T-helper 17 cell (primary cell): ENCODE measurements at regions not wholly inside any gene's neighbourhood (a gene's known extent, or its start where the extent isn't known, plus 50 kb on each side); places are given as distances from the start of the nearest gene placed in this dataset.

Experiments
- ATAC-seq: fragments of 150-1000 bp; cut with Tn5 transposase; 2 replicates; pipeline ENCODE4 v1.10.0; 2021; ENCODE audit warnings: mild to moderate bottlenecking, moderate library complexity
- DNase-seq, 3 donors: peaks; one replicate each; pipeline versions ENCODE4 v3.0.0 to v3.0.0-alpha.2; 2020 to 2021
- H3K9me3 ChIP-seq: one replicate; pipeline ENCODE4 v1.7.0; 2013; ENCODE audit warnings: low read length, mild to moderate bottlenecking; ENCODE audit not compliant: control insufficient read depth, poor library complexity, severe bottlenecking
- H3K27ac Mint-ChIP-seq: one replicate; pipeline ENCODE4 v1.8.0; 2022; ENCODE audit warnings: mild to moderate bottlenecking, moderate library complexity, mixed read lengths
- H3K27me3 Mint-ChIP-seq: one replicate; pipeline ENCODE4 v1.8.0; 2022; ENCODE audit warnings: mixed read lengths
- H3K36me3 Mint-ChIP-seq: one replicate; pipeline ENCODE4 v1.8.0; 2022; ENCODE audit warnings: low read depth, mixed read lengths
- H3K4me1 Mint-ChIP-seq: one replicate; pipeline ENCODE4 v1.8.0; 2022; ENCODE audit warnings: mild to moderate bottlenecking, mixed read lengths
- H3K4me3 Mint-ChIP-seq: one replicate; pipeline ENCODE4 v1.8.0; 2022; ENCODE audit warnings: mild to moderate bottlenecking, moderate library complexity, mixed read lengths

DNA sequence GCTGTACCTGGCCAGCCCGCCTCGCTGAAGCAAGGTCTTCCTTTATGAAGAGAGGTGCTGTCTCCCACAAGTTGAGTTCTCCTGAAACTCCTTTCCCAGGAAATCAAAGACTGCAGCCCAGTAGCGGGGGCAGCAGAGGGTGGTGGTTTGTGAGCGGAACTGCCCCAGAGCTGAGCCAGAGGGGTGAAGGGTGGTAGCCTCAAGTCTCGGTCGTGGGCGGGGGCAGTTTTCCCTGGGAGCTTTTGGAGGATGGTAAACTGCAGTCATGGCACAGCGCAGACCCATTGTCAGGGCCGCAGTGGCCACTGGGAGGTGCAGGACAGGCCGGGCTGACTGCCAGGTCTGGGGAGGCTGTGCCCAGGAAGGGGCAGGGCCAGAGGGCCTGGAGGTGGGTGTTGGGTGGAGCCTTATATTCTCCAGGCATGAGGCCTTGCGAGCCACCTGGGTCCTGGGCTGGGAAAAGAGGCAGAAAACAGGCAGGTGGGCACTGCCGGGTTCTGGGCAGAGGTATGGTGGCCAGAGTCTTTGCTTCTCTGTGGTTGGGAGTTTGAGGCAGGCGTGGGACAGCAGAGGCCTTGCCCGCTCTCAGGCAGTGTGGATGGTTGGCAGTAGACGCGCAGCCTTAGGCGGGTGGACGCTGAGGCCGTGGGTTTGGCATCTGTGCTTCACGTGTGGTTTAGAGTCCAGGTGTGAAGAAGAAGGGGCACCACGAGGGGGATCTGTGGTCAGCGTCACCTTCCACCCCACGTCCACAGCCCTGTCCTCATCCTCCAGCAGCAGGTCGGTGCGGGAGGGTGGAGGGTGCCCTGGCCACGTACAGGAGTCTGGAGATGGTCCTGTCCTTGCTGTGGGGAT, 1176.4 kb downstream of the BRD1 start:
- H3K36me3 Mint-ChIP-seq: no peaks in the 10 kb centered on the region
- no peak for DNase-seq
- no peaks in the 10 kb centered on the region for H3K9me3 ChIP-seq
- no peak for ATAC-seq
- H3K27me3 Mint-ChIP-seq: no peaks in the 10 kb centered on the region
- no peak overlapping the region for H3K27ac Mint-ChIP-seq
- H3K4me1 Mint-ChIP-seq: no peaks in the 10 kb centered on the region
- H3K4me3 Mint-ChIP-seq: no peak overlapping the region

DNA sequence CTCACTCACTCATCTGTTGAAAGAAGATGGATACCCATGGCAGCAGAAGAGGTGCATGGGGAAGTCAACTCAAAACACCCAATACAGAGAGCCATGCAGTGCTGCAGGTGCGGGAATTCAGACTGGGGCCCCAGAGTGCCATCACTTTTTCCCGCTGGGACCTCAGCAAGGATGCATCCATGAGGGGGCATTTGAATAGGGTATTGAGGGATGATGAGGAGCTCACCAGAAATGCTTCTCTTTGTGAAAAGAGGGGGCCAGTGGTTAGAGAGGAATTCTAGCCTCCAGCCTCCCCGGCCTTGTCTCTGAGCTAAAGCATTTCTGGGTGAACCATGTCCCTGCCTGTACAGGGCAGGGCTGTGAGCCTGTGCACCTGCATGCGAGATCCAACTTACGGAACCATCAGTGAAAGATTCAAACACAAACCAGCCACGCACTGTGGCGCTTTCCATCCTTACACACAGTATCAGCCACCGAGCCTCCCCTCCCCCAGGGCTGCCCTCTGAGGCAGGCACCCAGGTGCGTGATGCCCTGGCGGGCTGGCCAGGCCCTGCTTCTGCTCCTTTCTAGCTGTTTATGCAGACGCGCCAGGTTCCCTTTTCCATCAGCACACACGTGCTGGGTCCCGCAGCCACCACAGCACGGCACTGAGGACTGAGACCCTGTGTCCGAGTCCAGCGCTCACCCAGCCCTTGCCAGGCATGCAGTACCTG, 1177.2 kb downstream of the BRD1 start:
- Mint-ChIP-seq H3K36me3 (no peaks in the 10 kb centered on the region), H3K27me3 (no peaks in the 10 kb centered on the region), H3K27ac (no peak overlapping the region), H3K4me1 (no peaks in the 10 kb centered on the region), H3K4me3 (no peak overlapping the region)
- DNase-seq (no peak), ATAC-seq (no peak)
- H3K9me3 ChIP-seq: no peaks in the 10 kb centered on the region

DNA sequence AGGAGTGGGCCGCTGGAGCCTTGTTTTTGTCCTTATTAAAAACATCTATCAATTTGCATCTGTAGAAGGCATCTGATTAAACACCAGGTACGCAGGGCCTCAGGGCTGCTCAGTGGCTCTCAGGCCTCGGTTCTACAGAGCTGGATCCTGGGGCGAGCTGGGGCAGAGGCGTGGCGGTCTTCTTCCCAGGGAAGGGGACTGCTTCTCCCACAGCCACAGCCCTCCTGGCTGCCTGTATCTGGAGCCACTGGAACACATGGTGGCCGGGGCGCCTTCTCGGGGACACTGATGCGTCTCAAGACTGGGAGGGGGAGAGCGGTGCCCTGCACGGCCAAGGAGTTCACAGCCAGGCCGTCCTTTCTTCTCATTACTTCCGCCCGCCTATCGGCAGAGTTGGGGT, 1178.2 kb downstream of the BRD1 start:
- H3K27ac Mint-ChIP-seq: no peak overlapping the region
- no peak for DNase-seq

DNA sequence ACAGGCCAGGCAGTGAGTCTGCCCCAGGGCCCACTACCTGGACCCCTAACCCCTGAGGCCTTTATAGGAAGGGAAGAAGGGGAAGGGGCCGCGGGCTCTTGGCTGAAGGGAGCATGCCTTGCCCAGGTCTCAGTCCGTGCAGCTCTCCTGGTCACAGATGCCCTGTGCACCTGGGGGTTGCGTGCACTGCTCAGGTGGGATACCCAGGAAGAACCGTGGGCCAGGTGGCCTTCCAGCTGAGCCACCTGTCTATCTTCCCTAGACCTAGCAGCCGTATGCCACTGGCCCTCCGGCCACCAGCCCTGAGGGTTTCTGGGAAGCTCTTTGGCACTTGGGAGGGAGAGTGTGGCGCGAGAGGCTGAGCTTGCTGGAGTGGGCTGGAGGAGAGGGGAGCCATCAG, 1178.6 kb downstream of the BRD1 start:
- no peaks in the 10 kb centered on the region for H3K36me3 Mint-ChIP-seq
- no peak for ATAC-seq

More for the DNA sequence above, 1178.2 kb downstream of the BRD1 start:
- Mint-ChIP-seq H3K27me3 (no peaks in the 10 kb centered on the region), H3K4me1 (no peaks in the 10 kb centered on the region), H3K36me3 (no peaks in the 10 kb centered on the region), H3K4me3 (no peak overlapping the region)
- no peaks in the 10 kb centered on the region for H3K9me3 ChIP-seq
- ATAC-seq: no peak

DNA sequence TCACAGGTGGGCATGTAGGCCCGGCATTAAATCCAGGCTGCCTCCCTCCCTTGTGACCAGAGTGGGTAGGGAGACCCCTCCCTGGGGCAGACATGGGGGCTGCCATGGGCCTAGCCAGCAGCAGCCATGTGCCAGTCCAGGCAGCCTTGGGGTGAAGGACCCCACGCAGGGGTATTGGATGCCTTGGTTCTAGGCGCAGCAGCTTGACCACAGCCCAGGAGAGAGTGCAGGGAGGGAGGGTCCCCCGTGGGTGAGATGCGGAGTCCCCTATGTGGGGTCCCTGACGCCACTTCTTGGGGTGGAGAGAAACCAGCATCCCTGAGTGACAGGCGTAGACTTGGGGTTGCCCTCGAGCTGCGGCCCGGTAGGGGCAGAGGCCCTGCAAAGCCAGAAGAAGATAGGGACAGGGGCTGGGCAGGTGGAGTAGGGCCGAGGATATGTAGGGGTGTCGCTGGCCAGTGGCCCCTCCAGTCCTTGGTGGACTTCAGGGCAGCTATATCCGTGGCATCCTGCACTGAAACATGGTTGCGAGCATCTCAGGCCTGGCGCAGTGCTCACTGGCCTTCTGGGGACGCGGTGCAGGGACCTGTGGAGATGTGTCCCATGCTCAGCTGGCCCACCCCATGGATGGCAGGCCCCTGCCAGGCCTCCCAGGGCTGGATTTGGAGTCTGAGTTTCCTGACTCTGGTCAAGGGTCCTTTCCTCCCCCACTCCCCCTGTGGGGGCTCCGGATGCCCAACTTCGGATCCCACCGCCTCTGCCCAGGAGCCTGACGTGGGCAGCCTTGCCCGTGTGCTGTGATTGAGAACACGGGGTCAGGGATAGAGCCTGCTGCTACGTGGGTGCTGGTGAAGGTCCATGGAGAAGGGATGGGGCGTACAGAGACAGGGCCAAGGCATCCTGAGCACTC, 1179.8 kb downstream of the BRD1 start:
- H3K27ac Mint-ChIP-seq: no peak overlapping the region
- no peaks in the 10 kb centered on the region for H3K4me1 Mint-ChIP-seq
- ATAC-seq (no peak), DNase-seq (no peak)
- H3K36me3 Mint-ChIP-seq: no peaks in the 10 kb centered on the region
- no peak overlapping the region for H3K4me3 Mint-ChIP-seq
- H3K27me3 Mint-ChIP-seq: no peaks in the 10 kb centered on the region
- H3K9me3 ChIP-seq: no peaks in the 10 kb centered on the region

More for the DNA sequence above, 1178.6 kb downstream of the BRD1 start:
- H3K27ac Mint-ChIP-seq: no peak overlapping the region
- no peak for DNase-seq
- no peaks in the 10 kb centered on the region for H3K4me1 Mint-ChIP-seq
- no peaks in the 10 kb centered on the region for H3K27me3 Mint-ChIP-seq
- no peaks in the 10 kb centered on the region for H3K9me3 ChIP-seq
- H3K4me3 Mint-ChIP-seq: no peak overlapping the region

DNA sequence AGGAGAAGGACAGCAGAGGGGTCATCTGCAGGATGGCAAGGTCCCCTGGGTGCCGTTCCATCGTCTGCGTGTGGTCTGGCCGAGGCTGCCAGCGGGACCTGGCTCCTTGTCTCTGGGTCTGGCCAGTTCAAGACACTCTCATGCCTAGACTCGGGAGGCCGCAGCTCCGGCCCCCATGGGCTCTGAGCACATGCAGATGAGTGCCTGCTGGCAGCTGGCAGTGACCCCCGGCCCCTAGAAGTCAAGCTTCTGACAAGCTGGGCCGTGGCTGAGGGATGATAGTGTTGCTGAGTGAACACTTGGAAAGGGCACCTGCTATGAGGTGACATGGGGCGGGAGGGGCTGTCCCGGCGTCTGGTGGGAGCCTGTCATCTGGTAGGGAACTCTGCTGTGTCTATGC, 1180.6 kb downstream of the BRD1 start:
- Mint-ChIP-seq H3K4me3 (no peak overlapping the region), H3K36me3 (no peaks in the 10 kb centered on the region), H3K27ac (no peak overlapping the region), H3K4me1 (no peaks in the 10 kb centered on the region), H3K27me3 (no peaks in the 10 kb centered on the region)
- ATAC-seq (no peak), DNase-seq (no peak)
- no peaks in the 10 kb centered on the region for H3K9me3 ChIP-seq

DNA sequence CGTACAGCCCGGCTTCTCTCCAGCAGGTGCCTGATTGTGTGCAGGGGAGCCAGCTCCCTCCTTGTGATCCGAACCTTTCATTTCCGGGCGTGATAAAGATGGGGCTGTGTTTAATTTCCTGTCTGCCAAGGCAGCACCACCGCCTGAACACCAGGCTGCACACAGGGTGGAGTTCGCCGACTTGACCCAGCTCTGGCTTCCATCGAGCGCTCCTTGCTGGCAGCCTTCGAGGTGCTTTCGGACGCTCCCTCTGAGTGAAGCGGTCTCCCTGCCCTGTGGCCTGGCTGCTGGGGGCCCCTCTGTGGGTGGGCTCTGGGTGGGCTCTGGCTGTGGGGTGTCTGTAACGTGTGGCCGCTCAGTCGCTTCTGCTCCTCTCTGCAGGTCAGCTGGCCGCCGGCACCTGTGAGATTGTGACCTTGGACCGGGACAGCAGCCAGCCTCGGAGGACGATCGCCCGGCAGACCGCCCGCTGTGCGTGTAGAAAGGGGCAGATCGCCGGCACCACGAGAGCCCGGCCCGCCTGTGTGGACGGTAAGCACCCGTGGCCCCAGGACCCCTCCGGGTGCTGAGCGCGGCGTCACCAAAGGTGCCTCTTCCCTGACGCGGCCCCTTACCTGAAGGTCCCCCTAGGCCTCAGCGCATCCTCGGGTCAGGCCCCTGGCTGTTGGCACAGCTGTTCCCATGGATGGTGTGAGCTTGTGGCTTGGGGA, 1181.3 kb downstream of the BRD1 start:
- no peaks in the 10 kb centered on the region for H3K36me3 Mint-ChIP-seq
- H3K27me3 Mint-ChIP-seq: no peaks in the 10 kb centered on the region
- H3K9me3 ChIP-seq: no peaks in the 10 kb centered on the region
- no peaks in the 10 kb centered on the region for H3K4me1 Mint-ChIP-seq
- no peak for DNase-seq
- ATAC-seq: no peak
- no peak overlapping the region for H3K4me3 Mint-ChIP-seq
- no peak overlapping the region for H3K27ac Mint-ChIP-seq

DNA sequence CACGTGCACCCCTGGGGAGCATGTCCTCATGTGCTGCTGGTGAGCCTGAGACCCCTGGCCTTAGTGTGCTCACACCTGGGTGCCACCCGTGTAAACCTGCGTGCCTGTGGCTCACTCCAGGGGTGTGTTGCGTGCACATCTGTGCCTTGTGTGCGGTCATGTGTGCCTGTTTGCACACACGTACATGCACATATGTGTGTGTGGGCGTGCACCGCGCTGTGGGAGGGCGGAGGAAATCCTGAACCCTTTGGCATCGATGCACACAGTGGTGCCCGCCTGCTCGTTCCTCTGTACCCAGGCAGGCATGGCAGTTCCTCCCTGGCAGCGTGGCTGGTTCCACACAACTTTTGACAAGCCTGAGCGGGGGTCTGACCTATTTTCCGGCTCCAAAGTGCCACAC, 1181.9 kb downstream of the BRD1 start:
- H3K9me3 ChIP-seq: no peaks in the 10 kb centered on the region
- no peaks in the 10 kb centered on the region for H3K4me1 Mint-ChIP-seq
- no peak overlapping the region for H3K4me3 Mint-ChIP-seq
- DNase-seq: no peak
- H3K27me3 Mint-ChIP-seq: no peaks in the 10 kb centered on the region
- H3K36me3 Mint-ChIP-seq: no peaks in the 10 kb centered on the region
- no peak for ATAC-seq
- no peak overlapping the region for H3K27ac Mint-ChIP-seq

DNA sequence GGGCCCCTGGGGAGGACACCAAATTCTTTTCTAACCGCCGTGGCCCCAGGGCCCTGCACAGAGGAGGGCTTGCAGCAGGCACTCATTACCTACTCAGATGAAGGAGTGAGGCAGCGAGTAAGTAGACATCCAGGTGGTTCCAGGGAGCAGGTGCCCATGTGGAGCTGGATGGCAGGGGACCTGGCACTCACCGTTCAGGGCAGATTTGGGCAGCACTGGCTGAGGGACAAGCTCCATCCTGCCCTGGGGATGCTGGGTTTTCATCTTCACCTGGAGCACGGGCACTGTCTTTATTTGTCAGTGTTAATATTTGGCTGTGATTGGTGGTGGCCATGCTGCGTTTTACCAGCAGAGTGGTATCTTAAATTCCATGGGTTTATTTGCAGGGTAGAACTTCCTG, 1182.7 kb downstream of the BRD1 start:
- ATAC-seq: no peak
- no peaks in the 10 kb centered on the region for H3K4me1 Mint-ChIP-seq
- H3K27ac Mint-ChIP-seq: no peak overlapping the region
- DNase-seq: no peak
- no peak overlapping the region for H3K4me3 Mint-ChIP-seq
- no peaks in the 10 kb centered on the region for H3K27me3 Mint-ChIP-seq
- H3K36me3 Mint-ChIP-seq: no peaks in the 10 kb centered on the region
- no peaks in the 10 kb centered on the region for H3K9me3 ChIP-seq

DNA sequence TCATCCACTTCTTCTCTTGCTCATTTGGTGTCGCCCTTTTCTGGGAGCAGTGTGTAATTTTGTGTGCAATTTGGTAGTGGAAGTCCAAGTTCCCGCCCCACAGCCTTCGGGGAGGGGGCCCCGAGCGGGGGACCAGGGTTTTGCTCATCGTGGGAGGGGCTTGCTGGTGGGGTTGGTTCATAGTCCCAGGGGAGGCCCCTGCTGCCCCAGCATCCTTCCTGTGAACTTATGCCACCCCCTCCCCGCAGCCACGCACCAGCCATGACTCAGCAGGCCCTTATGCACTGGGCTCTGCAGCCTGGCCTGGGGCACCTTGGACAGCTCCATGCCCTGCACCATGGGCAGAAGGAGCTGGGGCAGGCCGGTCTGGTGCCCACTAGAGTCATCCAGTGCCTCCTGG, 1183.6 kb downstream of the BRD1 start:
- Mint-ChIP-seq H3K4me3 (no peak overlapping the region), H3K4me1 (no peaks in the 10 kb centered on the region), H3K36me3 (no peaks in the 10 kb centered on the region), H3K27ac (no peak overlapping the region), H3K27me3 (peaks cover 5% of the 10 kb centered on the region)
- DNase-seq (no peak), ATAC-seq (no peak)
- H3K9me3 ChIP-seq: no peaks in the 10 kb centered on the region

DNA sequence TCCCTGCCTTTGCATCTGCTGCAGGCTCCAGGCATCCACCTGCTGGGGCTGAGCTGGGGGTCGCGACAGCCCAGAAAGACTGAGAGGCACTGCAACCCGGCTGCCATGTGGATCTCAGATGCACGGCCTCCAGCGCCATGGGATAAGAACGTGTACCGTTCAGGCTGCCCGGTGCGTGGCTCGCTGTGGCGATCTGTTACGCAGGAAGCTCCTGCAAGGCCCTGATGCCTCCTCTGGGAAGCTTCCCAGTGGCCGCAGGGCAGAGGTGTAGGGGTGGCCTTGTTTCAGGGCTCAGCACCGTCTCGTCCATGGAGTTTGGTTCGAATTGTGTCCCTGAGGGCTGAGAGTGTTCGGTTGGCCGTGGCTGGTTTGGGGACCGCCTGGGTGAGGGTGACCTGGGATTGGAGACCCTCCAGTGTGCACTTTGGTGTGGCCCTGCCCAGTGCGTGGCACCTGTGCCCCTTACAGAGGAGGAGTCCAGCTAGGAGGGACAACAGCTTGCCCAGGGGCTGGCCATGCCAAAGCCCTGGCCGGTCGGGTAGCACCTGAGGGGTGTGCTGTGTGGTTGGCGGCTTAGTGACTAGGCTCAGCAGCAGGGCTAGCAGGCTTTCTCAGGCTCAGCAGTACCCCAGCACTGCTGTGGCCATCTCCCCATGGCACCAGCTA, 1184.5 kb downstream of the BRD1 start:
- Mint-ChIP-seq H3K27me3 (peaks cover 5% of the 10 kb centered on the region), H3K36me3 (no peaks in the 10 kb centered on the region), H3K4me1 (no peaks in the 10 kb centered on the region), H3K27ac (no peak overlapping the region), H3K4me3 (no peak overlapping the region)
- ATAC-seq (no peak), DNase-seq (no peak)
- no peaks in the 10 kb centered on the region for H3K9me3 ChIP-seq

DNA sequence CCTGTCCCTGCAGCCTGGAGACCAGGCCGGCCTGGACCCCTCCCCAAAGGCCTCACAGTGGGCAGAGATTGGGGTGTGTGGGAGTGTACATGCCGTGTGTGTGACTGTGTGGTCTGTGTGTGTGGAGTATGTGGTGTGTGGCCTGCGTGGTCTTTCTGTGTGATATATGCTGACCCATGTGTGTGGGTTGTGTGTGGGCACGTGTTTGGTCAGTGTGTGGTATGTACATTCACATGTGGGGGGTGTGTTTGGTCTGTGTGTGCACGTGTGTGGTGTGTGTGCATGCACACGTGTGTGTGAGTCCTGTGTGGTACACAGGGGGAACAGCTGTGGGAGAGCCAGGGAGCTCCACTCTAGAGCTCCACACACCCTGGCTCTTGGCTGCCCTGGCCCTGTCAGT, 1185.1 kb downstream of the BRD1 start:
- H3K9me3 ChIP-seq: no peaks in the 10 kb centered on the region

More for the DNA sequence above, 1185.1 kb downstream of the BRD1 start:
- no peaks in the 10 kb centered on the region for H3K4me1 Mint-ChIP-seq
- ATAC-seq (no peak), DNase-seq (no peak)
- H3K4me3 Mint-ChIP-seq: no peak overlapping the region
- H3K27ac Mint-ChIP-seq: no peak overlapping the region
- H3K27me3 Mint-ChIP-seq: peaks cover 5% of the 10 kb centered on the region
- H3K36me3 Mint-ChIP-seq: no peaks in the 10 kb centered on the region
